MCF 10A (cell line): ENCODE measurements at regions not wholly inside any gene's neighbourhood (a gene's known extent, or its start where the extent isn't known, plus 50 kb on each side); places are given as distances from the start of the nearest gene placed in this dataset.
A peak's percentile ranks its signal among the peaks of the same experiment; 100 is the strongest.

ENCODE experiments used
- BruUV-seq: library from RNA; stranded (reverse); fragments of 400-500 nt; replicated peaks from 2 replicates; lab custom pipeline; 2021; lab: Mats Ljungman, UMichigan
- CTCF ChIA-PET: fragments of 300-600 bp; sonication (Branson Sonifier 250); formaldehyde crosslinking; extraction: SDS; loops from one replicate; lab custom pipeline; 2021; ENCODE audit warnings: antibody characterized with exemption, inconsistent platforms; lab: Yijun Ruan, JAX
- POLR2A ChIA-PET: fragments of 300-600, 350-650 bp; sonication (Branson Sonifier 250); formaldehyde crosslinking; extraction: SDS; loops from one replicate; lab custom pipeline; 2020; ENCODE audit warnings: antibody characterized with exemption, inconsistent platforms; lab: Yijun Ruan, JAX
- DNase-seq: peaks from one replicate; pipeline ENCODE4 v3.0.0-alpha.2; 2018; ENCODE audit not compliant: unreplicated experiment
- H3K27ac Mint-ChIP-seq: one replicate; pipeline ENCODE4 v1.8.0; 2022; ENCODE audit warnings: mild to moderate bottlenecking, low read depth, mixed read lengths; ENCODE audit not compliant: unreplicated experiment
- H3K27me3 Mint-ChIP-seq: one replicate; pipeline ENCODE4 v1.8.0; 2022; ENCODE audit warnings: mixed read lengths; ENCODE audit not compliant: insufficient read depth, unreplicated experiment
- H3K36me3 Mint-ChIP-seq: one replicate; pipeline ENCODE4 v1.8.0; 2022; ENCODE audit warnings: mild to moderate bottlenecking, moderate library complexity, mixed read lengths; ENCODE audit not compliant: insufficient read depth, unreplicated experiment
- H3K4me1 Mint-ChIP-seq: one replicate; pipeline ENCODE4 v1.8.0; 2022; ENCODE audit warnings: mixed read lengths; ENCODE audit not compliant: insufficient read depth, unreplicated experiment
- H3K4me3 Mint-ChIP-seq: one replicate; pipeline ENCODE4 v1.8.0; 2022; ENCODE audit warnings: mild to moderate bottlenecking, moderate library complexity, mixed read lengths; ENCODE audit not compliant: unreplicated experiment
- H3K9me3 Mint-ChIP-seq: one replicate; pipeline ENCODE4 v1.8.0; 2022; ENCODE audit warnings: mixed read lengths; ENCODE audit not compliant: unreplicated experiment
- intact Hi-C: fragments of 100-400 bp; cut with micrococcal nuclease; formaldehyde crosslinking; loops from 2 replicates; pipeline ENCODE4 v1.14.1; 2022
- TF ChIP-seq, protein P1 (sequence below): fragments of 200-600 bp; IDR thresholded peaks from one replicate; pipeline ENCODE4 v1.8.0; 2022; ENCODE audit warnings: antibody characterized with exemption, mild to moderate bottlenecking; ENCODE audit not compliant: unreplicated experiment

DNA sequence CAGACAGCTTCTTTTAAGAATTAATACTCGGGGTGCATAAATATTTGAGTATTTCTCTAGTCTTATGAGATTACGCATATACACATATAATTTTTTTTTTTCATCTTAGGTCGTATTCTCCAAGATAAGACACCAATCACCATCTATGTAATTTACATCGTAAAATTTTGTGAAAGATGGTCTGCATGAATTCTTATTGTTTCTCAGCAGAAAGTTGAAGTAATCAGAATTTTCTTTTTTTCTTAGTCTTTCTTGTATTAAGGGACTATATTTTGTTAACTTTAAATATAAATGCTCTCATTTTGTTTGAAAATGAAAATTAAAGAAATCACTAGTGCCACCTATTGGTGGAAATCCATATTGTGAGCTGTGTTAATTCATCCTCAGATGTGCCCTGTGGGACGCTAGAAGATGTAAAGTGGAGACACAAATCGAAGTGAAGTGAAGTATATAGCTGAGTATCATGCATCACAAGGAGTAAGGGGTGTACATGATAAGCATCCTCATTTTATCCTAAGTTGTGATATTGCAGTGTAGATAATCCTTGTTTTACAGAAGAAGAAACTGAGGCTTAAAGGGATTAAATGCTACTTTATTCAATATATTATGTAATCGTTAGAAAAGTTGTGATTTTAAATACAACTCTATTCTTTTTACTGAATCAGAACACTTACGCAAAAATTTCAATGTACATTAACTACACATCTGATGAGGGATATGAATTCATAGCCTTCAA lies 2084.3 kb downstream of the LRRC4C start:
- no TSS peak for BruUV-seq
- DNase-seq, result peak; percentile 48
- H3K27ac Mint-ChIP-seq, result no peak overlapping the region
- H3K9me3 Mint-ChIP-seq, result no peaks in the 10 kb centered on the region
- CTCF ChIA-PET, result interaction anchor here (0.5 to 1.3 kb wide), 13 partner anchors 10 to 1951 kb away, joined by 3 to 6 read pairs (median 3); no protein-coding TSS in a partner anchor
- intact Hi-C loops, result loop anchor here (1.0 to 5.0 kb wide), 2 partner anchors 754 to 917 kb away; no protein-coding TSS in a partner anchor
- peaks cover 4% of the 10 kb centered on the region for H3K36me3 Mint-ChIP-seq
- TF ChIP-seq, protein P1, sequence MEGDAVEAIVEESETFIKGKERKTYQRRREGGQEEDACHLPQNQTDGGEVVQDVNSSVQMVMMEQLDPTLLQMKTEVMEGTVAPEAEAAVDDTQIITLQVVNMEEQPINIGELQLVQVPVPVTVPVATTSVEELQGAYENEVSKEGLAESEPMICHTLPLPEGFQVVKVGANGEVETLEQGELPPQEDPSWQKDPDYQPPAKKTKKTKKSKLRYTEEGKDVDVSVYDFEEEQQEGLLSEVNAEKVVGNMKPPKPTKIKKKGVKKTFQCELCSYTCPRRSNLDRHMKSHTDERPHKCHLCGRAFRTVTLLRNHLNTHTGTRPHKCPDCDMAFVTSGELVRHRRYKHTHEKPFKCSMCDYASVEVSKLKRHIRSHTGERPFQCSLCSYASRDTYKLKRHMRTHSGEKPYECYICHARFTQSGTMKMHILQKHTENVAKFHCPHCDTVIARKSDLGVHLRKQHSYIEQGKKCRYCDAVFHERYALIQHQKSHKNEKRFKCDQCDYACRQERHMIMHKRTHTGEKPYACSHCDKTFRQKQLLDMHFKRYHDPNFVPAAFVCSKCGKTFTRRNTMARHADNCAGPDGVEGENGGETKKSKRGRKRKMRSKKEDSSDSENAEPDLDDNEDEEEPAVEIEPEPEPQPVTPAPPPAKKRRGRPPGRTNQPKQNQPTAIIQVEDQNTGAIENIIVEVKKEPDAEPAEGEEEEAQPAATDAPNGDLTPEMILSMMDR, result peak; percentile 37
- no peaks in the 10 kb centered on the region for H3K4me1 Mint-ChIP-seq
- no peak overlapping the region for H3K4me3 Mint-ChIP-seq
- H3K27me3 Mint-ChIP-seq, result no peaks in the 10 kb centered on the region
- POLR2A ChIA-PET, result interaction anchor here (0.6 to 0.7 kb wide), 2 partner anchors 23 to 403 kb away, joined by 3 to 4 read pairs; no protein-coding TSS in a partner anchor

DNA sequence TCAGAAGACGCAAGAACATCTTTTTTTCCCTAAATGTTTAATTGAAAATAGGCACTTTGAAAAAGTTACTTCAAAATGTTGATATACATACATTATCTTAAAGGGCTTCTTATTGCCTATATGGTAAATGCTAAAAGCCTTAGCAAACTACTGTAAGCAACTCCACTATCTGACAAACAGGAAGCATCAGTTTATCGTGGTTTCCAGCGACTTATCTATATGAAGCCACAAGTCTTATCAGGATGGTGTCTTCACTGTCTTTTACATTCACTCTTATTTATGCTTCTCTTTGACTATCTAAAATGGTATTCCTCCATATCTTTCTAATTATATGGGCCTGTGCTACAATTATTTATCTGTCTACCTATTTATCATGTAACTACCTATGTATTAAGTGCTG lies 2091.9 kb downstream of the LRRC4C start:
- Mint-ChIP-seq H3K4me3 (no peak overlapping the region), H3K27me3 (no peaks in the 10 kb centered on the region), H3K4me1 (peaks cover 7% of the 10 kb centered on the region), H3K27ac (no peak overlapping the region), H3K9me3 (no peaks in the 10 kb centered on the region), H3K36me3 (no peaks in the 10 kb centered on the region)
- POLR2A ChIA-PET, result no interaction called here
- CTCF ChIA-PET, result interaction anchor here (1.0 kb wide), 1 partner anchor 1421 kb away, joined by 7 read pairs; no protein-coding TSS in a partner anchor
- TF ChIP-seq, protein P1, result no peak
- no peak for DNase-seq
- BruUV-seq, result no TSS peak
- intact Hi-C loops, result loop anchor here (5.0 kb wide), 1 partner anchor 1710 kb away; no protein-coding TSS in a partner anchor

DNA sequence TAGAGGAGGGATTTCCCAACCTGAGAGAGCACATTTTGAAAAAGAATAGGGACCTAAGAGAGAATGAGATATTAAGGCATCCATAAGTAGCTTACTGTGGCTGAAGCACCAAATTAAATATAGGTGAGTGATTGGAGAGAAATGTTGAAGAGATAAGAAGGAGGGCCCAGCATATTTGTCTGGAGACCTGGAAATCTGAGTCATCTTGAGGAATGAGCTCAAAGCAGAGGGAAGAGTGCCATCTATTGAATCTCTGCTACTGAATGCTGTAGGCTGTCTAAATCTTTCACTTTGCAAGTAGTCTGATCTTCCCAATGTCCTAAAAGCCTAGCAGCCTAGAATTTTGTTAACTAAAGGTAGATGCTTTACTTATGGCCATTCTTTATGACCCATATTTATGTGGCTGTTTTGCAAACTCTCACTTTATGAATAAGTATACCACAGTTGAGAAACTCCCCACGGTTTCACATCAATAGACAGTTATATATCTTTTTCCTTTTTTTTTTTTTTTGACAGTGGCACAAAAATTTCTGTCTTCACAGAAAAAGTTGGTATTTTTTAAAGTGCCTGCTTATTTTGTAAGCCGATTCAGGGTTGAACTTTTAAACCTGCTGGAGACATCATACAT lies 2093.5 kb downstream of the LRRC4C start:
- BruUV-seq, result no TSS peak
- TF ChIP-seq, protein P1, result peak; percentile 34
- Mint-ChIP-seq H3K27me3 (no peaks in the 10 kb centered on the region), H3K4me3 (no peak overlapping the region), H3K4me1 (peaks cover 7% of the 10 kb centered on the region), H3K9me3 (no peaks in the 10 kb centered on the region), H3K36me3 (no peaks in the 10 kb centered on the region), H3K27ac (no peak overlapping the region)
- CTCF ChIA-PET, result interaction anchor here (0.5 to 2.0 kb wide), 25 partner anchors 9 to 1810 kb away, joined by 3 to 12 read pairs (median 3); no protein-coding TSS in a partner anchor
- peak; percentile 62 for DNase-seq
- POLR2A ChIA-PET, result interaction anchor here (0.7 to 0.9 kb wide), 2 partner anchors 340 to 1077 kb away, joined by 3 read pairs; no protein-coding TSS in a partner anchor
- intact Hi-C loops, result loop anchor here (1.0 to 5.0 kb wide), 4 partner anchors 575 to 1917 kb away; no protein-coding TSS in a partner anchor

DNA sequence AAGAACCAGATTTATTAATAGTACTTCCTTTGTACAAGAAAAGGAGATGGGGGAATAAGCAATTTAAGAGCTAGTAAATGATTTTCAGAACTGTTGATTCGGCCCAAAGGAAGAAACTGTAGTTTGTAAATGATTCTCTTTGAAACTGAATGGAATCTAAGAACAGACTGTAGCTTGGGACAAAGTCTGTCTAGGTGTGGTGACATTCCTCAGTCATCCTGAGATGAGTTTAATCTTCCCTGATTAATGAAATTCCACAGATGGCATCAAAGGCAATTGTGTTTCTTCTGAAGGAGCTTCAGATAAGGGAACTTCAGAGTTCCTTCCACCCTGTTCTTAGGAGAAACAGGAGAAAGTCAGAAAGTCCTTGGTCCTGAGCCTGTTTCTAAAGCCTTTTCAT lies 2095.9 kb downstream of the LRRC4C start:
- BruUV-seq, result no TSS peak
- Mint-ChIP-seq H3K9me3 (no peaks in the 10 kb centered on the region), H3K27ac (no peak overlapping the region), H3K4me3 (no peak overlapping the region), H3K36me3 (no peaks in the 10 kb centered on the region), H3K27me3 (no peaks in the 10 kb centered on the region), H3K4me1 (peaks cover 7% of the 10 kb centered on the region)
- ChIA-PET POLR2A (no interaction called here), CTCF (interaction anchor here (0.5 to 1.3 kb wide), 2 partner anchors 572 to 766 kb away, joined by 3 to 4 read pairs; no protein-coding TSS in a partner anchor)
- intact Hi-C loops, result no loop called here
- TF ChIP-seq, protein P1, result no peak
- DNase-seq, result no peak
